ENCODE measurements at regions not wholly inside any gene's neighbourhood (a gene's known extent, or its start where the extent isn't known, plus 50 kb on each side); places are given as distances from the start of the nearest gene placed in this dataset.

DNA sequence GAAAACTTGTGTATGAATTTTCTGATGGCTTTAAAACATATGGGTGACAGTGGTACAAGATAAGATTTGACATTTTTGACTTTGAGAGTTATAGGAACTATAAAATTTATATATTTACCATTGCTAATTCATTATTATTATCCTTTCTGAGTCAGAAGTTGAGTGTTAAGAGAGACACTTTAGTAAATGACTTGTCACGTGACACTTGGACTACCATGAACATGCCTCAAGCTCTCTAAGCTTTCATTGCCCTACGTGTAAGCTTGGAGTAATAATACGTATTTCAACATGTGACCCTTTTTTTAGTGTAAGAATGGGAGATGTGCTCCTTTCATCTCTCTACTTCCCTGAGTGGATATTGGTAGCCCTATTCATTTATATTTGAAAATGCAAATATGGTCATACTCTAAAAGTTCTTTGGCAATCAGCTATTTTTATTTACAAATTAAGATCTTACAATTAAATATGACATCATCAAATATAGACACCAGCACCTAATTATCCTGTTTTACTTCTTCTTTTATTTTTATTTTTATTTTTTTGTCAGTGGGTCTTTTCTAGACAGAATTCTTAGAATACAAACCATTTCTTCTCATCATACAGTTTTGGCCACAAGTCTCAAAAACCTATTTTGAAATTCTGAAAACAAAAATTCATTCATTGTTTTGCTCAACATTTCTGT is 837.0 kb downstream of the PDHA2 start:
- no peak for DNase-seq (ENCODE audit: low spot score)
- Histone ChIP-seq H2AFZ (no peak overlapping the region), H3K4me2 (no peak overlapping the region), H3K27me3 (no peaks in the 10 kb centered on the region), H3K9me3 (ENCODE audit: low read depth) (no peaks in the 10 kb centered on the region), H3K27ac (no peak overlapping the region), H3K4me3 (no peak overlapping the region), H3K36me3 (replicated peaks; ENCODE audit: insufficient read depth, low read depth) (no peaks in the 10 kb centered on the region), H3K4me1 (ENCODE audit: insufficient read depth) (no peaks in the 10 kb centered on the region), H4K20me1 (ENCODE audit: insufficient read depth, poor library complexity, severe bottlenecking) (no peaks in the 10 kb centered on the region), H3K9me2 (replicated peaks; ENCODE audit: insufficient read depth) (no peaks in the 10 kb centered on the region), H3K79me2 (no peaks in the 10 kb centered on the region)
- TF ChIP-seq, protein P1, sequence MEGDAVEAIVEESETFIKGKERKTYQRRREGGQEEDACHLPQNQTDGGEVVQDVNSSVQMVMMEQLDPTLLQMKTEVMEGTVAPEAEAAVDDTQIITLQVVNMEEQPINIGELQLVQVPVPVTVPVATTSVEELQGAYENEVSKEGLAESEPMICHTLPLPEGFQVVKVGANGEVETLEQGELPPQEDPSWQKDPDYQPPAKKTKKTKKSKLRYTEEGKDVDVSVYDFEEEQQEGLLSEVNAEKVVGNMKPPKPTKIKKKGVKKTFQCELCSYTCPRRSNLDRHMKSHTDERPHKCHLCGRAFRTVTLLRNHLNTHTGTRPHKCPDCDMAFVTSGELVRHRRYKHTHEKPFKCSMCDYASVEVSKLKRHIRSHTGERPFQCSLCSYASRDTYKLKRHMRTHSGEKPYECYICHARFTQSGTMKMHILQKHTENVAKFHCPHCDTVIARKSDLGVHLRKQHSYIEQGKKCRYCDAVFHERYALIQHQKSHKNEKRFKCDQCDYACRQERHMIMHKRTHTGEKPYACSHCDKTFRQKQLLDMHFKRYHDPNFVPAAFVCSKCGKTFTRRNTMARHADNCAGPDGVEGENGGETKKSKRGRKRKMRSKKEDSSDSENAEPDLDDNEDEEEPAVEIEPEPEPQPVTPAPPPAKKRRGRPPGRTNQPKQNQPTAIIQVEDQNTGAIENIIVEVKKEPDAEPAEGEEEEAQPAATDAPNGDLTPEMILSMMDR (IDR thresholded peaks at IDR 0.05; ENCODE audit: poor library complexity), result no peak
- TF ChIP-seq EZH2 (IDR thresholded peaks at IDR 0.05; ENCODE audit: borderline replicate concordance) (no peak), EZH2phosphoT487 (IDR thresholded peaks at IDR 0.05; ENCODE audit: low read depth, severe bottlenecking, unreplicated experiment) (no peak)
- WGBS (ENCODE audit: low lambda C conversion rate, missing lambda C conversion rate), result 91% methylated on average over 3 of the region's 3 CpGs

DNA sequence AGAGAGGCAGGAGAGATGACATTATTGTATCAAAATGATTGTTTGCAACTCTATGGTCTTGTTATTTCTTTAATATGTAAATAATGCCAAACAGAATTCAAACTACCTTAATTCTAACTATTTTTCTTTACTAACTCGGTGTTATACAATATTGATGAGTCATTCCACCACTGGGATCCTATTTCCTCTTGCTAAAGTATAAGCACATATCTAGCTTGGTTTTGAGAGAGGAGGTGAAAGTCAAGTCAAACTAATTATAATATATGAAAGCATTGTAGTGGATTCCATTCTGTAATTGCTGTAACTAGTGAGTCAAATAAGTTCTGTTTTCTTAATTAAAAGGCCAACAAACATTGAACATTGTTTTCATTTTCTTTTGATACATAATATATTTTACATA is 837.6 kb downstream of the PDHA2 start:
- Histone ChIP-seq H3K4me2 (no peak overlapping the region), H3K4me3 (no peak overlapping the region), H3K27ac (no peak overlapping the region), H4K20me1 (ENCODE audit: insufficient read depth, poor library complexity, severe bottlenecking) (no peaks in the 10 kb centered on the region), H3K9me3 (ENCODE audit: low read depth) (no peaks in the 10 kb centered on the region), H3K27me3 (no peaks in the 10 kb centered on the region), H2AFZ (no peak overlapping the region), H3K9me2 (replicated peaks; ENCODE audit: insufficient read depth) (no peaks in the 10 kb centered on the region), H3K36me3 (replicated peaks; ENCODE audit: insufficient read depth, low read depth) (no peaks in the 10 kb centered on the region), H3K4me1 (ENCODE audit: insufficient read depth) (no peaks in the 10 kb centered on the region), H3K79me2 (no peaks in the 10 kb centered on the region)
- 69% methylated on average over 1 of the region's 1 CpG for WGBS (ENCODE audit: low lambda C conversion rate, missing lambda C conversion rate)
- DNase-seq (ENCODE audit: low spot score), result no peak
- TF ChIP-seq EZH2phosphoT487 (IDR thresholded peaks at IDR 0.05; ENCODE audit: low read depth, severe bottlenecking, unreplicated experiment) (no peak), EZH2 (IDR thresholded peaks at IDR 0.05; ENCODE audit: borderline replicate concordance) (no peak)
- TF ChIP-seq, protein P1 (IDR thresholded peaks at IDR 0.05; ENCODE audit: poor library complexity), result no peak

DNA sequence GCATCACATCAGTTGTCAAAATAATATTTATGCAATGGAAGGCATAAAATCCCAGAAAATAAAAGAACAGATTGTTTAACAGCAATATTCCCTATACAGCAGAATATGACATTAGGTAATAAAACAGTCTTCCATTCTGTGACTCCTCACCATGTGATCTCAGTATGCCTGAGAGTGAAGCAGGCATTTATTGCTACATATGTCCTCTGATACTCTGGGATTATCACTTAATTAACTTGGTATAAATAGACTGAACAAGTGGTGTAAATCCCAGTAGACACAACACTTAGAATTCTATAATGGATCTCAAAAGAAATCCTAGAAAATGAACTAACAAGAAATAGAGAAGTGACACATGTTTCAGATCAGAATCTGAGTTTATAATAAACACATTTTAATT is 841.3 kb downstream of the PDHA2 start:
- Histone ChIP-seq H3K36me3 (replicated peaks; ENCODE audit: insufficient read depth, low read depth) (no peaks in the 10 kb centered on the region), H3K9me3 (ENCODE audit: low read depth) (no peaks in the 10 kb centered on the region), H3K4me3 (no peak overlapping the region), H4K20me1 (ENCODE audit: insufficient read depth, poor library complexity, severe bottlenecking) (no peaks in the 10 kb centered on the region), H3K27ac (no peak overlapping the region), H3K27me3 (no peaks in the 10 kb centered on the region), H3K79me2 (no peaks in the 10 kb centered on the region), H3K4me1 (ENCODE audit: insufficient read depth) (no peaks in the 10 kb centered on the region), H3K9me2 (replicated peaks; ENCODE audit: insufficient read depth) (no peaks in the 10 kb centered on the region), H2AFZ (no peak overlapping the region), H3K4me2 (no peak overlapping the region)
- DNase-seq (ENCODE audit: low spot score), result no peak
- TF ChIP-seq, protein P1 (IDR thresholded peaks at IDR 0.05; ENCODE audit: poor library complexity), result no peak
- TF ChIP-seq EZH2phosphoT487 (IDR thresholded peaks at IDR 0.05; ENCODE audit: low read depth, severe bottlenecking, unreplicated experiment) (no peak), EZH2 (IDR thresholded peaks at IDR 0.05; ENCODE audit: borderline replicate concordance) (no peak)
